ENCODE measurements at regions not wholly inside any gene's neighbourhood (a gene's known extent, or its start where the extent isn't known, plus 50 kb on each side); places are given as distances from the start of the nearest gene placed in this dataset.

GRCh38 chr19:30094756-30095140 lies 152.7 kb downstream of the URI1 start:
- no peak for TF ChIP-seq CTCF (IDR thresholded peaks at IDR 0.05; ENCODE audit: unreplicated experiment)
- H3K27me3 Mint-ChIP-seq (ENCODE audit: unreplicated experiment), result peaks cover 1% of the 10 kb centered on the region
- H3K36me3 Mint-ChIP-seq (ENCODE audit: low read depth, unreplicated experiment), result no peaks in the 10 kb centered on the region
- no peaks in the 10 kb centered on the region for H3K9me3 Mint-ChIP-seq (ENCODE audit: unreplicated experiment)
- no peaks in the 10 kb centered on the region for H3K4me1 Mint-ChIP-seq (ENCODE audit: unreplicated experiment)
- no peak for DNase-seq (ENCODE audit: low spot score)
- H3K4me3 Mint-ChIP-seq (ENCODE audit: unreplicated experiment), result no peak overlapping the region
- H3K27ac Mint-ChIP-seq (ENCODE audit: unreplicated experiment), result no peak overlapping the region

GRCh38 chr19:30095171-30095570 lies 153.1 kb downstream of the URI1 start:
- DNase-seq (ENCODE audit: low spot score), result no peak
- no peaks in the 10 kb centered on the region for H3K9me3 Mint-ChIP-seq (ENCODE audit: unreplicated experiment)
- H3K36me3 Mint-ChIP-seq (ENCODE audit: low read depth, unreplicated experiment), result no peaks in the 10 kb centered on the region
- H3K27me3 Mint-ChIP-seq (ENCODE audit: unreplicated experiment), result peaks cover 1% of the 10 kb centered on the region
- H3K4me3 Mint-ChIP-seq (ENCODE audit: unreplicated experiment), result no peak overlapping the region
- no peak overlapping the region for H3K27ac Mint-ChIP-seq (ENCODE audit: unreplicated experiment)
- H3K4me1 Mint-ChIP-seq (ENCODE audit: unreplicated experiment), result no peaks in the 10 kb centered on the region
- no peak for TF ChIP-seq CTCF (IDR thresholded peaks at IDR 0.05; ENCODE audit: unreplicated experiment)

GRCh38 chr19:30096596-30097370 lies 154.7 kb downstream of the URI1 start:
- Mint-ChIP-seq H3K4me1 (ENCODE audit: unreplicated experiment) (no peaks in the 10 kb centered on the region), H3K27me3 (ENCODE audit: unreplicated experiment) (peaks cover 1% of the 10 kb centered on the region), H3K9me3 (ENCODE audit: unreplicated experiment) (no peaks in the 10 kb centered on the region), H3K27ac (ENCODE audit: unreplicated experiment) (no peak overlapping the region), H3K36me3 (ENCODE audit: low read depth, unreplicated experiment) (no peaks in the 10 kb centered on the region), H3K4me3 (ENCODE audit: unreplicated experiment) (no peak overlapping the region)
- no peak for DNase-seq (ENCODE audit: low spot score)
- TF ChIP-seq CTCF (IDR thresholded peaks at IDR 0.05; ENCODE audit: unreplicated experiment), result no peak

GRCh38 chr19:30097746-30098280 lies 155.8 kb downstream of the URI1 start:
- no peak overlapping the region for H3K27ac Mint-ChIP-seq (ENCODE audit: unreplicated experiment)
- no peak for DNase-seq (ENCODE audit: low spot score)
- H3K9me3 Mint-ChIP-seq (ENCODE audit: unreplicated experiment), result no peaks in the 10 kb centered on the region
- no peaks in the 10 kb centered on the region for H3K36me3 Mint-ChIP-seq (ENCODE audit: low read depth, unreplicated experiment)
- H3K4me1 Mint-ChIP-seq (ENCODE audit: unreplicated experiment), result no peaks in the 10 kb centered on the region
- TF ChIP-seq CTCF (IDR thresholded peaks at IDR 0.05; ENCODE audit: unreplicated experiment), result no peak
- peaks cover 1% of the 10 kb centered on the region for H3K27me3 Mint-ChIP-seq (ENCODE audit: unreplicated experiment)
- no peak overlapping the region for H3K4me3 Mint-ChIP-seq (ENCODE audit: unreplicated experiment)

- Mint-ChIP-seq H3K27me3 (ENCODE audit: unreplicated experiment) (peaks cover 3% of the 10 kb centered on the region), H3K9me3 (ENCODE audit: unreplicated experiment) (no peaks in the 10 kb centered on the region), H3K36me3 (ENCODE audit: low read depth, unreplicated experiment) (no peaks in the 10 kb centered on the region), H3K27ac (ENCODE audit: unreplicated experiment) (no peak overlapping the region), H3K4me3 (ENCODE audit: unreplicated experiment) (no peak overlapping the region), H3K4me1 (ENCODE audit: unreplicated experiment) (no peaks in the 10 kb centered on the region)
- no peak for DNase-seq (ENCODE audit: low spot score)
- TF ChIP-seq CTCF (IDR thresholded peaks at IDR 0.05; ENCODE audit: unreplicated experiment), result no peak
Observed at GRCh38 chr19:30102239-30102638, 160.2 kb downstream of the URI1 start.
